ENCODE measurements at regions not wholly inside any gene's neighbourhood (a gene's known extent, or its start where the extent isn't known, plus 50 kb on each side); places are given as distances from the start of the nearest gene placed in this dataset.

- peak; percentile 29; the same call in 1 of the 2 replicates for TF ChIP-seq ZFP91 (CRISPR knock-in tag; IDR thresholded peaks at IDR 0.05; ENCODE audit: borderline replicate concordance)
- peak; percentile 15 for TF ChIP-seq ZNF883 (CRISPR knock-in tag; IDR thresholded peaks at IDR 0.05; ENCODE audit: not compliant biosample characterization)
- no peak for TF ChIP-seq IRX3 (CRISPR knock-in tag; IDR thresholded peaks at IDR 0.05; ENCODE audit: borderline replicate concordance, low read depth)
- TF ChIP-seq MAFG (CRISPR knock-in tag; IDR thresholded peaks at IDR 0.05): no peak
- TF ChIP-seq HOMEZ (CRISPR knock-in tag; IDR thresholded peaks at IDR 0.05; ENCODE audit: low read depth): peak; percentile 34; the same call in 1 of the 2 replicates
- 0 out of 2 replicates have a peak, but pooled peaks have one; percentile 45 for TF ChIP-seq FOXO4 (CRISPR knock-in tag; conservative IDR thresholded peaks at IDR 0.05)
- TF ChIP-seq ZNF605 (CRISPR knock-in tag; IDR thresholded peaks at IDR 0.05): 0 out of 2 replicates have a peak, but pooled peaks have one; percentile 17
- TF ChIP-seq, protein P1, sequence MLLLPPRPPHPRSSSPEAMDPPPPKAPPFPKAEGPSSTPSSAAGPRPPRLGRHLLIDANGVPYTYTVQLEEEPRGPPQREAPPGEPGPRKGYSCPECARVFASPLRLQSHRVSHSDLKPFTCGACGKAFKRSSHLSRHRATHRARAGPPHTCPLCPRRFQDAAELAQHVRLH (CRISPR knock-in tag; IDR thresholded peaks at IDR 0.05; ENCODE audit: borderline replicate concordance, low read depth): peak; percentile 29; the same call in 1 of the 2 replicates
- TF ChIP-seq TEAD3 (CRISPR knock-in tag; optimal IDR thresholded peaks at IDR 0.05; ENCODE audit: borderline replicate concordance): peak; percentile 33
- TF ChIP-seq THAP9 (CRISPR knock-in tag; IDR thresholded peaks at IDR 0.05; ENCODE audit: borderline replicate concordance): 0 out of 2 replicates have a peak, but pooled peaks have one; percentile 16
- TF ChIP-seq ZNF263 (CRISPR knock-in tag; IDR thresholded peaks at IDR 0.05): no peak
- peak; percentile 65 for TF ChIP-seq FOXA3 (CRISPR knock-in tag; IDR thresholded peaks at IDR 0.05)
- peak; percentile 57; the same call in 1 of the 2 replicates for TF ChIP-seq ZMYM3 (CRISPR knock-in tag; IDR thresholded peaks at IDR 0.05)
- 0 out of 2 replicates have a peak, but pooled peaks have one; percentile 52 for TF ChIP-seq ZNF614 (CRISPR knock-in tag; IDR thresholded peaks at IDR 0.05; ENCODE audit: borderline replicate concordance)
- peak; percentile 56; the same call in 1 of the 2 replicates for TF ChIP-seq SAP130 (CRISPR knock-in tag; IDR thresholded peaks at IDR 0.05; ENCODE audit: low read depth)
- TF ChIP-seq SOX6 (IDR thresholded peaks at IDR 0.05): no peak
- peak; percentile 39; the same call in 1 of the 2 replicates for TF ChIP-seq SOX6 (CRISPR knock-in tag; IDR thresholded peaks at IDR 0.05)
- TF ChIP-seq NCOR1 (IDR thresholded peaks at IDR 0.05; ENCODE audit: borderline replicate concordance, low read length): no peak
- TF ChIP-seq, protein P2, sequence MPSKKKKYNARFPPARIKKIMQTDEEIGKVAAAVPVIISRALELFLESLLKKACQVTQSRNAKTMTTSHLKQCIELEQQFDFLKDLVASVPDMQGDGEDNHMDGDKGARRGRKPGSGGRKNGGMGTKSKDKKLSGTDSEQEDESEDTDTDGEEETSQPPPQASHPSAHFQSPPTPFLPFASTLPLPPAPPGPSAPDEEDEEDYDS (CRISPR knock-in tag; IDR thresholded peaks at IDR 0.05): 0 out of 2 replicates have a peak, but pooled peaks have one; percentile 14
- no peak for TF ChIP-seq ZNF10 (CRISPR knock-in tag; IDR thresholded peaks at IDR 0.05; ENCODE audit: borderline replicate concordance, low read depth)
- TF ChIP-seq ZBTB21 (CRISPR knock-in tag; IDR thresholded peaks at IDR 0.05): no peak
- TF ChIP-seq ZBTB38 (CRISPR knock-in tag; IDR thresholded peaks at IDR 0.05): 0 out of 2 replicates have a peak, but pooled peaks have one; percentile 12
These were observed 56.9 kb upstream of the TNS3 start (continued) for GRCh38 chr7:47638679-47639315.

All from HepG2 (cell line).